SJSA1 (cell line): ENCODE measurements at regions not wholly inside any gene's neighbourhood (a gene's known extent, or its start where the extent isn't known, plus 50 kb on each side); places are given as distances from the start of the nearest gene placed in this dataset.
"Not testable (repeated sequence)": the region's sequence is repeated elsewhere in the genome, so short reads cannot be mapped to it uniquely, and the experiment has no call there.

Experiments used
- DNase-seq, 2 experiments: peaks; one replicate each; pipeline ENCODE4 v3.0.0-alpha.2; 2015 to 2020; ENCODE audit warnings: low spot score in 2 of 2, low read depth in 1 of 2
- H3K27ac ChIP-seq: fragments of 250-450 bp; sonication (Bioruptor Pico); 2 replicates; pipeline ENCODE4 v1.5.1; 2020; ENCODE audit warnings: mild to moderate bottlenecking, moderate library complexity
- H3K27me3 ChIP-seq: fragments of 250-450 bp; sonication (Bioruptor Pico); replicated peaks from 2 replicates; pipeline ENCODE4 v1.5.1; 2020; ENCODE audit warnings: mild to moderate bottlenecking, moderate library complexity
- H3K36me3 ChIP-seq: fragments of 250-450 bp; sonication (Bioruptor Pico); 2 replicates; pipeline ENCODE4 v1.5.1; 2020; ENCODE audit warnings: mild to moderate bottlenecking
- H3K4me1 ChIP-seq: fragments of 250-450 bp; sonication (Bioruptor Pico); replicated peaks from 2 replicates; pipeline ENCODE4 v1.6.1; 2021; ENCODE audit warnings: mild to moderate bottlenecking
- H3K4me3 ChIP-seq: fragments of 250-450 bp; sonication (Bioruptor Pico); 2 replicates; pipeline ENCODE4 v1.5.1; 2020; ENCODE audit warnings: mild to moderate bottlenecking
- H3K9me3 ChIP-seq: fragments of 250-450 bp; sonication (Bioruptor Pico); replicated peaks from 2 replicates; pipeline ENCODE4 v1.5.1; 2020; ENCODE audit warnings: mild to moderate bottlenecking

DNA sequence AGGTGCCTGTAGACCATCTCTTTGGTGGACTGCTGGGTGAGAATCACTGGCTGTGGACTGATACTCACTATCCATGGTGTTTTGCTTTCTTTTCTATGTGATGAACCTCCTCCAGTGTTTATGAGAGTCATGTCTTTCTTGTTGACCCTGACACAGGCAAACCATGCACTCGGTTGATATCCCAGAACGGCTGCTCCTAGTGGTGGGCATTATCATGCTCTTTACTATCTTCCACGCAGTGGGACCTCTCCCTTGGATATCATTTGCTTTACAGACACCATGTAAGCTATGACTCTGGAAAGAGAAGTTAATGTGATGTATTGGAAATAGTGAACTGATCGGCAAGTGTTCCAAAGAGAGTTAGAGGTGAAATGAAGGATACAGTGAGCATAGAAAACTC lies 1455.6 kb downstream of the BRINP3 start:
- DNase-seq = no peak
- Histone ChIP-seq H3K4me3 (no peak overlapping the region), H3K27me3 (no peaks in the 10 kb centered on the region), H3K4me1 (no peaks in the 10 kb centered on the region), H3K9me3 (peaks cover 5% of the 10 kb centered on the region), H3K27ac (no peak overlapping the region), H3K36me3 (no peaks in the 10 kb centered on the region)

- no peak for DNase-seq
- H3K9me3 ChIP-seq = no peaks in the 10 kb centered on the region
- H3K27ac ChIP-seq = no peak overlapping the region
- no peak overlapping the region for H3K4me3 ChIP-seq
- no peaks in the 10 kb centered on the region for H3K36me3 ChIP-seq
- no peaks in the 10 kb centered on the region for H3K4me1 ChIP-seq
- no peaks in the 10 kb centered on the region for H3K27me3 ChIP-seq
Measured at GRCh38 chr1:189027512-189027911, 1450.2 kb downstream of the BRINP3 start.

DNA sequence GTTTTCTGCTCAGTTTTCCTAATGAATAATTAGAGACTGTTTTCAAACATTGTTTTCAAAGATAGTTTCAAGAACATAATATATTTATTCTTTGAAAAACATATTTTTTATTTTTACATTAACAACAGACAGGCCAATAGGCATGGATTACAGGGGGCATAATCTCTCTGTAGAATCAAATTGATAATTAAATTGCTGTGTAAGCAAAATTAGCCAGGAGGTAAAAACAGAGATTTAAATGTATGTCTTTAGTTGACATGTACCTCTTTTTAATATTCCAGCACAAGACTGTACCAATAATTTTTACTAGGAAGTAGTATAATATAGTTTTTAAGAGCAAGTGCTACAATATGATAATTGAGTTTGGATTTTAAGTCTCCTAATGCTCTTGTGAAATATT lies 1444.5 kb downstream of the BRINP3 start:
- H3K36me3 ChIP-seq = no peaks in the 10 kb centered on the region
- no peaks in the 10 kb centered on the region for H3K27me3 ChIP-seq
- no peaks in the 10 kb centered on the region for H3K9me3 ChIP-seq
- no peak overlapping the region for H3K27ac ChIP-seq
- H3K4me3 ChIP-seq = no peak overlapping the region
- DNase-seq = no peak
- H3K4me1 ChIP-seq = no peaks in the 10 kb centered on the region

DNA sequence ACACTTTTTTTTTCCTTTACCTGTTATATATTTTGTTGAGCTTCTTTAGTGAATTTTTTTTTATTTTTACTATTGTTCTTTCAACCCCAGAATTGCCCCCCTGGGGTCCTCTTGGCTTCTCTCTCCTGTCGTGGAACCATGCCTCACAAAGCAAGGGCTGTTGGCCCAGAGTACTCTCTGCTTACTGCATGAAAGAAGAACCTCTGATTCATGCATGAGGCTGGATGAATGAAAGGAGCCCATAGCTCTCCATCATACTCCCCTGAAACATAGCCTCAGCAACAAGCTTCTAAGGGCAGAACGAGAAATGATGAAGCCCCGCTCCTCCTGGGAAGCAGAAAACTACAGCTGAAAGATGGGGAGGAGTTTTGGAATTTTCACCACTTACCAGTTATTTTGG lies 1441.0 kb downstream of the BRINP3 start:
- Histone ChIP-seq H3K36me3 (no peaks in the 10 kb centered on the region), H3K27me3 (no peaks in the 10 kb centered on the region), H3K4me3 (no peak overlapping the region), H3K9me3 (no peaks in the 10 kb centered on the region), H3K4me1 (no peaks in the 10 kb centered on the region), H3K27ac (no peak overlapping the region)
- no peak for DNase-seq

DNA sequence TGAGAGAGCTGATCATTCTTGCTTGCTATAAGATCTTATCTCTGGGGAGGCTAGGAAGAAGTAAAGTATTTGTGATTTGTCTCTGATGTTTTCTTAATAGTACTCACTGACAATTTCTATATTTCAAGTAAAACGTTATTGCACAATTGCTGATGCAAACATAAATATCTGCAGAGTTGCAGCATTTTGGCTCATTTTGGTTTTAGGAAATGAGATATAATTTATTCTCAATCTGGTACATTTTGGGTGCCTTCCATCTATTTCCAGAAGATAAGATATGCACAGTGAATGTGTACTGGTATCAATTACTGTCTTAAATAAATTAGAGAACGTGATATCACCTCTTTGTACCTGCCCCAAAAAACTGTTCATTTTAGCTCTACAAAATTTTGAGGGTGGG lies 1431.5 kb downstream of the BRINP3 start:
- Histone ChIP-seq H3K9me3 (no peaks in the 10 kb centered on the region), H3K4me3 (no peak overlapping the region), H3K27ac (no peak overlapping the region), H3K36me3 (no peaks in the 10 kb centered on the region), H3K4me1 (no peaks in the 10 kb centered on the region), H3K27me3 (no peaks in the 10 kb centered on the region)
- no peak for DNase-seq

DNA sequence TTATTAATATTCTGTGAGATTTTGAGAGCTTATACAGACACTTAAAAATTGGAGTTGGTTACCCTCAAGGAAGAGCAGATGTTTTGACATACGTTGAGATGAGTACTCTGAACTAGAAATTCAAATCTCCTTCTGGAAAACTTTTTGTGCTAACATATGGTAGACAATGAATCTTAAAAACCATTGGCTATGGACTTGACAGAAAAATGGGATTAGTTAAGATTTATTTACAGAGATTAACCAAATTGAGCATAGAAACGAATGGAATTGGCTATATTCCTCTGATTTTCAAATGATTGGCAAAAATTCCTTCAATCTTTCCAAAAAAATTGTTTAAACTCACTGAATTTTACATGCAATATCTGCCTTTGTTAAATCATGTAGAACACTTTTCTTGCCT lies 1392.9 kb downstream of the BRINP3 start:
- no peak overlapping the region for H3K4me3 ChIP-seq
- no peaks in the 10 kb centered on the region; the same call in 1 of the 2 replicates for H3K9me3 ChIP-seq
- no peak for DNase-seq
- no peaks in the 10 kb centered on the region for H3K4me1 ChIP-seq
- no peak overlapping the region for H3K27ac ChIP-seq
- H3K27me3 ChIP-seq = no peaks in the 10 kb centered on the region
- H3K36me3 ChIP-seq = no peaks in the 10 kb centered on the region

DNA sequence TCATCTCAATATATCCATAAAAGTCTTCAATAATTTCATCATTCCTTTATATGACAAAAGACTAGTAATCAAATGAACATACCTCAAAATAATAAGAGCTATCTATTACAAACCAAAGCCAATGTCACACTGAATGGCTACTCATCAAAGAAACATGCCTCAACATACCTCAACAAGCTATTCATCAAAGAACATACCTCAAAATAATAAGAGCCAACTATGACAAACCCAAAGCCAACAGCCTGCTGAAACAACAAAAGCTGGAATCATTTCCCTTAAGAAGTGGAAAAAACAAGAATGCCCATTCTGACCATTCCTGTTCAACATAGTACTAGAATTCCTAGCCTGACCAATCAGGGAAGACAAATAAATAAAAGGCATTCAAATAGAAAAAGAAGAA lies 1373.7 kb downstream of the BRINP3 start:
- H3K9me3 ChIP-seq = 0 out of 2 replicates have a peak, but pooled peaks cover 4% of the 10 kb centered on the region
- DNase-seq = no peak

DNA sequence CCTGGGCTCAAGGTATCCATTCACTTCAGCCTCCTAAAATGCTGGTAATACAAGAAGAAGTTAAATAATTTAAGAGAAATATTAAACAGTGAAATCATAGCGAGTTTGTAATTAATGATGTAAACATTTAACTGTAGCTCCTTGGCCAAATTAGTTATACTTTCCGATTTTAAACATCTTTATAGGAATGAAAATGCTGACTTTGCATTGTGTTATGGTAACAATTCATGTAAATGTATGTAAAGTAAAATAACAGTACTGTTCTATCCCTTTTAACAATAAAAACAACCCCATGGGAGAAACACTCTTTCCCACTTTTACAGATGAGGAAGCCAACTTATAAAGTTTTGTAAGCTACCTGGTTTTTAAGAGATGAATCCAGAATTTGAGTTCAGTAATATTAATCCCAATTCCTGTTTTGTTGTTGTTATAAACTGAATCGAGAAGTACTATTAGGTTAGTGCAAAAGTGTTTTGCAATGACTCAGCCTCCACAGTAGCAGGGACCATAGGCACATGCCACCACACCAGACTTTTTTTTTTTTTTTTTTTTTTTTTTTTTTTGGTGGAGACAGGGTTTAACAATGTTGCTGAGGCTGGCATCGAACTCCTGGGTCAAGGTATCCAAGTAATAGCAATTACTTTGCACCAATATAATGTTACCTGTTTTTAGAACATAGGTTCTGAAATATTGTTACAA lies 1360.4 kb downstream of the BRINP3 start:
- Histone ChIP-seq H3K9me3 (no peaks in the 10 kb centered on the region; the same call in 1 of the 2 replicates), H3K4me1 (no peaks in the 10 kb centered on the region)

More for the DNA sequence above, 1373.7 kb downstream of the BRINP3 start:
- Histone ChIP-seq H3K27ac (no peak overlapping the region), H3K4me3 (no peak overlapping the region), H3K36me3 (no peaks in the 10 kb centered on the region), H3K27me3 (no peaks in the 10 kb centered on the region), H3K4me1 (no peaks in the 10 kb centered on the region)

DNA sequence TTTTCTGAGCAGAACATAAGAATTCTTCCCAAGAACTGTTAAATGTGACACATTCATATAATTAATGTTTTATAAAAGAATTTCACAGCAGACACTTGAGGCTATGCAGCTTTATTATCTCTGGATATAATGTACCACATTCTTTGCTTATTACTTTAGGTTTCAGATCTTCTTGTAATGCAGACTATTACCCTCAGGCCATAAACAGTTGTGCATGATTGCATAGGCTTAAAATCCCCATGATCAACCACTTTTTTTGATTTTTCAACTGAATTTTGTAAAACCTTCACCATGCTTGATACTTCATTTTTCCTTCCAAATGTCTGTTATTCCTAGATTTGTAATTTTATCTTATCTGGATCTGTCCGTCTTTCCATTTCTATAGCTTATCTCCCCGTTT lies 1355.7 kb downstream of the BRINP3 start:
- H3K36me3 ChIP-seq = no peaks in the 10 kb centered on the region
- no peaks in the 10 kb centered on the region for H3K4me1 ChIP-seq
- DNase-seq = no peak
- no peaks in the 10 kb centered on the region for H3K9me3 ChIP-seq
- no peak overlapping the region for H3K4me3 ChIP-seq
- H3K27me3 ChIP-seq = no peaks in the 10 kb centered on the region
- no peak overlapping the region for H3K27ac ChIP-seq

More for the DNA sequence above, 1360.4 kb downstream of the BRINP3 start:
- no peak for DNase-seq
- H3K27ac ChIP-seq = no peak overlapping the region
- no peaks in the 10 kb centered on the region for H3K36me3 ChIP-seq
- H3K27me3 ChIP-seq = no peaks in the 10 kb centered on the region
- H3K4me3 ChIP-seq = no peak overlapping the region

DNA sequence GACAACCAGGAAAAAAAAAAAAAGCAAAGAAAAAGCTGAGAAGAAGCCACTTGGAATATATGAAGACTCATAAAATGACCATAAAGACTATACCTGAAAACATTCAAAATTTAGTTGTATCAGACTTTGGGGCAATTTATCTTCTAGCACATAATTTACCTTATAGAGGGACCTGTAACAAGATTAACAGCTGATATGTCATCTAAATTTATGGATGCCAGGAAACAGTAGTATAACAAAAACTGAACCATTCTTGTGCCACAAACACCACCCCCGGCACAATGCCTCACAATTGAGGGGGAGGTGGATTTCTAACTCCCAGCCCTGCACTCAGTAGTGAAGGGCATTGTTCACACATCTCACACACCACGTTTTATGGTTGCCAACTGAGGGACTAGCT lies 1352.0 kb downstream of the BRINP3 start:
- Histone ChIP-seq H3K4me3 (no peak overlapping the region), H3K9me3 (no peaks in the 10 kb centered on the region), H3K27me3 (no peaks in the 10 kb centered on the region), H3K27ac (no peak overlapping the region), H3K4me1 (no peaks in the 10 kb centered on the region), H3K36me3 (no peaks in the 10 kb centered on the region)
- no peak for DNase-seq

DNA sequence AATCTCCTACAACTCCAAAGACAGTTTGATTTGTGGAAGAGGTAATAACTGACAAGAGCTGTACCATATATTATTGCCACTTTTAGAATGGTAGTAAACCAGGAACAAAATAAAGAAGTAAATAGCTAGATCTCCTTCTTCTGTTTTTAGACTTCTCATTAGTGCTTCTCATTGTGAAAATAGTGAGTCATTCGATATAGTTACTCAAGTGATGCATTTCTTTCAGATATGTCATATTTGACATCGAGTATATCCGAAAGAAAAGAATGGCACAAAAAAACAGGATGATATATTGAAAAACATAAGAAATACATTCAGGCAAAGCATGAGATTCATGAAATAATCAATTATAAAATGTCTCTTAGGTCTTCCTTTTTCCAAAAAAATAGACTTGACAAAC lies 1346.1 kb downstream of the BRINP3 start:
- H3K27me3 ChIP-seq = no peaks in the 10 kb centered on the region
- no peaks in the 10 kb centered on the region for H3K36me3 ChIP-seq
- no peaks in the 10 kb centered on the region for H3K4me1 ChIP-seq
- no peak for DNase-seq
- H3K27ac ChIP-seq = no peak overlapping the region
- no peak overlapping the region for H3K4me3 ChIP-seq
- H3K9me3 ChIP-seq = 0 out of 2 replicates have a peak, but pooled peaks cover 2% of the 10 kb centered on the region

DNA sequence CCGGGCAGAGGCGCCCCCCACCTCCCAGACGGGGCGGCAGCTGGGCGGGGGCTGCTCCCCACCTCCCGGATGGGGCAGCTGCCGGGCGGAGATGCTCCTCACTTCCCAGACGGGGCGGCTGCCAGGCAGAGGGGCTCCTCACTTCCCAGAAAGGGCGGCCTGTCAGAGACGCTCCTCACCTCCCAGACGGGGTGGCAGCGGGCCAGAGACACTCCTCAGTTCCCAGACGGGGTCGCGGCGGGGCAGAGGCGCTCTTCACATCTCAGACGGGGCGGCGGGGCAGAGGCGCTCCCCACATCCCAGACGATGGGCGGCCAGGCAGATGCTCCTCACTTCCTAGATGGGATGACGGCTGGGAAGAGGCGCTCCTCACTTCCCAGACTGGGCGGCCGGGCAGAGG lies 1337.9 kb downstream of the BRINP3 start:
- not testable (repeated sequence) for H3K36me3 ChIP-seq, H3K27ac ChIP-seq, H3K27me3 ChIP-seq, H3K4me1 ChIP-seq, H3K9me3 ChIP-seq, DNase-seq, H3K4me3 ChIP-seq

DNA sequence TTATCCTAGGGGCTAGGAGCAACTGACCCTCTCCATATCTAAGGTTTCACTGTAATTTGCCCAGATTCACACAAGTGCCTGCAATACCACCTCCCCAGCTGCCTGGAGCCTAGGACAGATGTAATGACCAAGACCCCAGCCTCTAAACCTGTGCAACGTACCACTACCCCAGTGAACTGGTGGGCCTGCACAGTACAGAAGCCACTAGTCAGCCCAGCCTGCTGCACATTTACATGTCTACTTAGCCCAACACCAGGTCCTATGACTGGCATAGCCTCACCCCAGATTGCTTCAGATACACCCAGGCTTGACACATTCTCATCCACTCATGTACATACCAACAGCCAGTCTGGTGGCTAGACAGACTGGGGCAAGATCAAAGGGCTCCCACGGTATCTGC lies 1336.6 kb downstream of the BRINP3 start:
- no peak overlapping the region for H3K4me3 ChIP-seq

DNA sequence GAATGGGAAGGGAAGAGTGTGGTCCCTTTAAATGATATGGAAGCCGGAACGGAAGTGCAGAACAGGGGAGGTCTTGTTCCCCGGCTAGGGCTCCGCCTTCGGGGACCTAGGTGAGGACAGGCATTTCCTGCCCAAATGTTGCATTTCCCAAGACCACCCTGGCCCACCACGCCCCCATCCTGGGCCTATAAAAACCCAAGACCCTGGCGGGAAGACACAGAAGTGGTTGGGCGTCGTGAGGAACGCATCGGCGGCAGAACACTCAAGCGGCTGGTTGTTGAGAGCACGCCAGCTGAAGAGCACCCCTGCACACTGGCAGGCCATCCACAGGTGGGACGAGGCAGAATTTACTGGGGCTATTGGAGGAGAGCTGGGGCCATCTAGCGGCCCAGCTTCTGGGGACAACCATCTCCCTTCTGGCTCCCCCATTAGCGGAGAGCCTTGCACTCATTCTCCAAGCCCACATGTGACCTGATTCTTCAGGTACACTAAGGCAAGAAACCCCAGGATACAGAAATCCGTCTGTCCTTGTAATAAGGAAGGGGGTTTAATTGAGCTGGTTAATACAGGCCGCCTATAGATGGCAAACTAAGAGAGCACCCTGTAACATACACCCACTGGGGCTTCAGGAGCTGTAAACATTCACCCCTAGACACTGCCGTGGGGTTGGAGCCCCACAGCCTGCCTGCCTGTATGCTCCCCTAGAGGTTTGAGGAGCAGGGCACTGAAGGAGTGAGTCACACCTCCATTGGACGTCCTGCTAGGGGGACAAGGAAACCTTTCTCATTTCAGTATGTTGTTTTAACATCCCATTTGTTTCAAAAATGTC lies 1327.9 kb downstream of the BRINP3 start:
- no peak overlapping the region for H3K27ac ChIP-seq
- no peaks in the 10 kb centered on the region for H3K4me1 ChIP-seq
- no peaks in the 10 kb centered on the region for H3K27me3 ChIP-seq
- no peak overlapping the region for H3K4me3 ChIP-seq
- no peaks in the 10 kb centered on the region for H3K36me3 ChIP-seq
- no peaks in the 10 kb centered on the region for H3K9me3 ChIP-seq
- no peak for DNase-seq

More for the DNA sequence above, 1336.6 kb downstream of the BRINP3 start:
- no peaks in the 10 kb centered on the region for H3K36me3 ChIP-seq
- 0 out of 2 replicates have a peak, but pooled peaks cover 3% of the 10 kb centered on the region for H3K9me3 ChIP-seq
- H3K27ac ChIP-seq = no peak overlapping the region
- no peaks in the 10 kb centered on the region for H3K27me3 ChIP-seq
- no peak for DNase-seq
- H3K4me1 ChIP-seq = no peaks in the 10 kb centered on the region
